ENCODE measurements at regions not wholly inside any gene's neighbourhood (a gene's known extent, or its start where the extent isn't known, plus 50 kb on each side); places are given as distances from the start of the nearest gene placed in this dataset.

DNA sequence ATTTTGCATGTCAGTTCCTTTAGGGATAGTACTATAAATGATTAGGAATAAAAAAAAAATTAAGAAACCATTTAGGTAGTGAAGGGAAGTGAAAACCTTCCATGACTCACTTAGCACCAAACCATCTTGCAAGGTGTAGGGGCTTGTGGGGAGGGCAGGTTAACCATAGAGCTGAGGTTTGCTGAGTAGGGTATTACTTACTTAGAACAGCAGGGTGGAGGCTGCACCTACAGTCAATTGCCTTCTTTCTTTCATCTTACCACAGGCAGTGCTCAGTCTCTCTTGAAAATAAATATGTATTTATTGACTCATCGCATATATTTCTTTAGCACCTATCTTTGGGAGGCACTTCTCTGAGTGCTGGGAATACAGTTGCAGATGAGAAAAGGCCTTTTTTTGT, 104.9 kb upstream of the GIMD1 start:
- TF ChIP-seq CTCF (IDR thresholded peaks at IDR 0.05; ENCODE audit: insufficient read depth, low read depth, low read length): no peak
- no peak for TF ChIP-seq EZH2 (IDR thresholded peaks at IDR 0.05; ENCODE audit: insufficient read depth, low read length)

All from astrocyte (in vitro differentiated cells and primary cell).